ENCODE measurements at regions not wholly inside any gene's neighbourhood (a gene's known extent, or its start where the extent isn't known, plus 50 kb on each side); places are given as distances from the start of the nearest gene placed in this dataset.

DNA sequence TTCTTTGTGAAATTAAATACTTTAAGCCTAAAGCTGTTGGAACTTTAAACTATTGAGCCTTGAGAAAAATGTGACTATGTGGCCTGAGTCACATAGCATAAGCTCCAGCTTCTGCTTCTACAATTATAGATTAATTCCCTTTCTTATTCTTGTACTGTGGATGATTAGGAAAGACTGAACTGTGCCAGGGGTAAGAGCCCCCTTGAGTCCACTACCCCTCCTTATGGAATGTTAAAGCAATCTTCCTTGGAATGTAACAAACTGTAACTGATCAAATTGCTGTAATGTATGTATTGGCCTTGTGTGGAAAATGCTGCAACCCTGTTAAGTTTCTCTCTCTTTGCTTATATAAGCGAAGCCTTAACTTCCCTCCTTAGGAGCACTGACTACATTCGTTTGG is 273.2 kb downstream of the FAM170A start:
- TF ChIP-seq GATA3 (IDR thresholded peaks at IDR 0.05; ENCODE audit: low read depth, low read length) (no peak), GATA2 (IDR thresholded peaks at IDR 0.05; ENCODE audit: low read depth, low read length) (no peak)

DNA sequence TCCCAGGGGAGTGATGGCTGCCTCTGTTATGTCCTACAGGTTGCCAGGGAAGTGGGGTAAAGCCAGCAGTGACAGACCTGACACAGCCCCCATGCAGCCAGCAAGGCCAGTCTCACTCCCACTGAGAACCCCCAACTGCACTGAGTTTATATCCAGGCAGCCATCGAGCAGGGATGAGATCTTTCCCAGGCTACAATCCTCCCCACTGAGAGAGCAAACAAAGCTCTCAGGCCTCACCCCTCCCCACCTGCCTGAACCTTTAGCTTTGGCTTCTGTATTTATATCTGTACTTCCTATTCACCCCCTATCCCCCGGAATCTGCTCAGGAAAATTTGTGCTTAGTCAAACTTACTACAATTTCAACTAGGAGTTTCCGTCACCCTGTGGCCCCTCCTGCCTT is 284.1 kb downstream of the FAM170A start:
- TF ChIP-seq GATA2 (IDR thresholded peaks at IDR 0.05; ENCODE audit: low read depth, low read length) (no peak), GATA3 (IDR thresholded peaks at IDR 0.05; ENCODE audit: low read depth, low read length) (no peak)

DNA sequence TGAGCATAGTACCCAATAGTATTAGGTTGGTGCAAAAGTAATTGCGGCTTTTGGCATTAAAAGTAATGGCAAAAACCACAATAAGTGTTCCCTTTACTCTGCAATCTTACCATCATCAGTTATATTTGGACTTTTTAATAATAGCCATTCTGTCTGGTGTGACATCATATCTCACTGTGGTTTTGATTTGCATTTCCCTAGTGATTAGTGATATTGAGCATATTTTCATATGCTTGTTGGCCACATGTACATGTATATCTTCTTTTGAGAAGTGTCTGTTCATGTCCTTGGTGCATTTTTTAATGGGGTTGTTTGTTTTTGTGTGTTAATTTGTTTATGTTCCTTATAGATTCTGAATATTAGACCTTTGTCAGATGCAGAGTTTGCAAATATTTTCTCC is 289.9 kb downstream of the FAM170A start:
- TF ChIP-seq GATA3 (IDR thresholded peaks at IDR 0.05; ENCODE audit: low read depth, low read length): no peak
- TF ChIP-seq GATA2 (IDR thresholded peaks at IDR 0.05; ENCODE audit: low read depth, low read length): no peak

DNA sequence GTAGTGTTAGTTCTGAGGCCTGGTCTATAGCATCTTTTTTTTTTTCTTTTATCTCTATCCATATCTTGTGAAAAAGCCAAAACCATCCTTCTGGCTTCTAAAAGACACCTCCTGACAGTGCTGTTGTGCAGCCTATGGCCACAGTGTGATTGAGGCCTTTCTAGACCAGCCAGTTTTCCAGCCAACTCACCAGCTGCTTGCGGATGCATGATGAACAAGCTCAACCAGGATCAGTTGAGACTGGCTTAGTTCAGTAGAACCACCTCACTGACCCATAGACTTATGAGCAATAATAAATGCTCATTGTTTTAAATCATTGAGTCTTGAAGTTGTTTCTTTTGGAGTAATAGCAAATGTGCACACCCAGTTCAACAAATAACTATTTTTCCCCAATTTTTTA is 296.9 kb downstream of the FAM170A start:
- no peak for TF ChIP-seq GATA3 (IDR thresholded peaks at IDR 0.05; ENCODE audit: low read depth, low read length)
- TF ChIP-seq GATA2 (IDR thresholded peaks at IDR 0.05; ENCODE audit: low read depth, low read length): no peak

DNA sequence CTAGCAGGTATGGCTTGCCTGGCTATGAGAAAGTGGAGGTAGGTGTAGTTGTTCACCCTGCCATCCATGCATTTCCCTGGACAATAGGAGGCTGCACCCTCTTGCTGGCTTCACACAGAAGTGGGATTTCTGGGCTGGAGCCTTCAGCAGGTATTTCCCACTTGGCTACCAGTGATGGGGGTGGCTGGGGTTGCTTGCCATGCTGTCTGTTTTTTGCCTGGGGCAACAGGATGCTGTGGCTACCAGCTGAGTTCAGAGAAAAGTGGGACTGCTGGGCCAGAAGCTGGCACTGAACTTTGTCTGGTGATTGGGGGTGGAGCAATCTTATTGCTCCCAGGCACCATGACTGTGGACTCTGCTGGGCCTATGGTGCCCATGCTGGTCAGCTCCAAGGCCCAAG is 299.6 kb downstream of the FAM170A start:
- no peak for TF ChIP-seq GATA3 (IDR thresholded peaks at IDR 0.05; ENCODE audit: low read depth, low read length)
- TF ChIP-seq GATA2 (IDR thresholded peaks at IDR 0.05; ENCODE audit: low read depth, low read length): no peak

DNA sequence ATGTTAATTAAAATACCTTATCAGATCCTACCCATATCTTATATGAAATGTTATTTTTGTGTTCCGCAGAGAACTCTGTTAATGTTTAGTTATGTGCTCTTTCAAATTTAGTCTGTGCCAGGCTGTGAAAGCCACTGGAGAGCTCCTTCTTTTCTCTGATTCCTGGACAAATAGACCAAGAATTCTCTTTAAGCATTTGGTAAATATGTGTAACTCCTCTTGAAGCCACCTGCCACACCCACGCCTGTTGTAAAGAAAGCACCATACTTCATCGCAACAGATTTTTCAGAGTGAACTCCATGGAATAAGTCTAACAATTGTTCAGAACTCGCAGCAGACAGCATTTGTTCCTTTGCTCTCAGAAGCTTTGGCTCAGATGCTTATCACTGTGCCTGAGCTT is 301.1 kb downstream of the FAM170A start:
- no peak for TF ChIP-seq GATA3 (IDR thresholded peaks at IDR 0.05; ENCODE audit: low read depth, low read length)
- TF ChIP-seq GATA2 (IDR thresholded peaks at IDR 0.05; ENCODE audit: low read depth, low read length): peak; percentile 13; the same call in 1 of the 2 replicates

DNA sequence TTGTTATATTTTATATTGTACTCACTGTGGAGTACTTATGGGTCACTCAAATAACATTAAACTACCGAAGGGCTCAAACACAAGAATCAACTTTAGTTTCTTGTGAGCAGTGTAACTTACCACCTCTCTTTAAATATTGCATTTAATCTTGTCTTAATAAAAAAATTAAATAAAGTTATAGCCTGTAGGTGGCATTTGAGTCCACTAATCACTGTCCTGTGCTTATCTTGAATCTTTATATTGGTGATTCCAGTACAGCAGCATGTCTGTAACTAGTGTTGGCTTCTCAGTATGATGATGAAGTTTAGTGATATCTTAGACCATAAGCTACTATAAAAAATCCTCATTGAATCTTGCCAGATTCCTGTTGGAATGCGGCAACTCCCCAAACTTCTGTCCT is 313.8 kb downstream of the FAM170A start:
- TF ChIP-seq GATA3 (IDR thresholded peaks at IDR 0.05; ENCODE audit: low read depth, low read length) (peak; percentile 47), GATA2 (IDR thresholded peaks at IDR 0.05; ENCODE audit: low read depth, low read length) (no peak)

DNA sequence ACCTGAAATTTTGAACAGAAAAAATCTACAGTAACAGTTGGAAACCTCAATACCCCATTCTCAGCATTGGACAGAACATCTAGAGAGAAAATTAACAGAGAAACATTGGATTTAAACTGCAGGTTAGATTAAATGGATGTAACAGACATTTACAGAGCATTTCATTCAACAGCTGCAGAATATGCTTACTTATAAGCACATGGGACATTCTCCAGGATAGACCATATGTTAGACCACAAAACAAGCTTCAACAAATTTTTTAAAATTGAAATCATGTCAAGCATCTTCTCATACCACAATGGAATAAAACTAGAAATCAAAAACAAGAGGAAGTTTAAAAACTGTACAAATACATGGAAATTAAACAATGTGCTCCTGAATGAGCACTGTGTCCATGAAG is 316.3 kb downstream of the FAM170A start:
- no peak for TF ChIP-seq GATA3 (IDR thresholded peaks at IDR 0.05; ENCODE audit: low read depth, low read length)
- TF ChIP-seq GATA2 (IDR thresholded peaks at IDR 0.05; ENCODE audit: low read depth, low read length): no peak

DNA sequence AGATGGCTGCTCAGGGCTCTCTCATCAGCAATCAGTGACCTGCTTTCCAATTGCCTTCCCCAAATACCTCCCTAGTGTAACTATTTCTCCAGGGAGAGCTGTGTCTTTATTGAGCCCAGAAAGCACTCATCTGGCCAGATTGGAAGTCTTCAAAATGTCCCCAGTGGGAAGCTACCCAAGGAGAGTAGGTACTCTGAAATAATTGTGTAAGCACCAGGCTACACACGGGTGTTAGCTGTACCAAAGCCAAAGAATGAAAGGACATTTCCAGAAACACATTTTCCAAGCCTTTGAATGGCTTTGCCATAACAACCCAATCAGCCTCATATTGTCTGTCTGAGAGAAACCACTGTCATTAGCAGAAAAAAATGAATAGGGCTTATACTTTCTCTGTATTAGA is 318.8 kb downstream of the FAM170A start:
- no peak for TF ChIP-seq GATA2 (IDR thresholded peaks at IDR 0.05; ENCODE audit: low read depth, low read length)
- TF ChIP-seq GATA3 (IDR thresholded peaks at IDR 0.05; ENCODE audit: low read depth, low read length): no peak

DNA sequence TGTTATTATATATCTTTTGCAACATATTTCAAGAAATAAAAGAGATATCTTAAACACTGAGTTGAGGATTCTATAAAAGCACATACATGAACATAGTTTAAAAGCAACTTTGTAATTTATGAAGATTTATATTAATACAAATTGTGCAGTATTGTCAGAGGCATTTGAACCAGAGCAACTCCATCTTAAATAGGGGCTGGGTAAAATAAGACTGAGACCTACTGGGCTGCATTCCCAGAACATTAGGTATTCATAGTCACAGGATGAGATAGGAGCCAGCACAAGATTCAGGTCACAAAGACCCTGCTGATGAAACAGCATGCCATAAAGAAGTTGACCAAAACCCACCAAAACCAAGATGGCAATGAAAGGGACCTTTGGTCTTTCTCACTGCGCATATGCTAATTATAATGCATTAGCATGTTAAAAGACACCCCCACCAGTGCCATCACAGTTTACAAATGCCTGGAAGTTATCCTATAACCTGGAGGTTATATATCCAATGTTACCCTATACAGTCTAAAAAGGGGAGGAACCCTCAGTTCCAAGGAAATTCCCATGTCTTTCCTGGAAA is 320.2 kb downstream of the FAM170A start:
- TF ChIP-seq GATA3 (IDR thresholded peaks at IDR 0.05; ENCODE audit: low read depth, low read length): no peak

DNA sequence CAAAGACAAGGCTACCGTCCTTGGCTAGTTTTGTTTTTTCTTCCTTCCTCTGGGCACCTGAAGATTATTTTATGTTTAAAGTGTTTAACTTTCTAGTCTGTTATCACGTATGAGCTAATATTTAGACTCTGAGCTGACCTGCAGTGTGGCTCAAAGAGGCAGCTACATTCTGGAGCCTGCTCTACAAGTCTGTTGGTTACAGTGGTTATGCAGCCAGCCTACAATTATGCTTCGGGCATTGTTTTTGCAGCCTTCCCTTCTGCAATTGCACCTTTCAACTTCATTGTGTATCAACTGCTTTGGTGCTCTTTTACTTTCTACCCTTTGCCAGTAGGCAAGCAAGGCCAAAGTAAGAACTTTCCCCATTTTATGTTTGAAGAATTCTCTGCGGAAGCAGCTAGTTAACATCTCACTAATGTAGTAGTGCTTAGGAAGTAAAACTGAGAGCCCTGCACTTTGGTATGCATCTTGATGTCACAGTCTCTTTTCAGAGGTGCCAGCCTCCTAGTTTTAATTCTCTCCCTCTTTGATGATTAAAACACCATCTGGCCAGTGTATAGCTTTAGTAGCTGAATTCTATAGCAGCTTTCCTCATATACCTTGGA is 322.1 kb downstream of the FAM170A start:
- no peak for TF ChIP-seq GATA3 (IDR thresholded peaks at IDR 0.05; ENCODE audit: low read depth, low read length)
- no peak for TF ChIP-seq GATA2 (IDR thresholded peaks at IDR 0.05; ENCODE audit: low read depth, low read length)

DNA sequence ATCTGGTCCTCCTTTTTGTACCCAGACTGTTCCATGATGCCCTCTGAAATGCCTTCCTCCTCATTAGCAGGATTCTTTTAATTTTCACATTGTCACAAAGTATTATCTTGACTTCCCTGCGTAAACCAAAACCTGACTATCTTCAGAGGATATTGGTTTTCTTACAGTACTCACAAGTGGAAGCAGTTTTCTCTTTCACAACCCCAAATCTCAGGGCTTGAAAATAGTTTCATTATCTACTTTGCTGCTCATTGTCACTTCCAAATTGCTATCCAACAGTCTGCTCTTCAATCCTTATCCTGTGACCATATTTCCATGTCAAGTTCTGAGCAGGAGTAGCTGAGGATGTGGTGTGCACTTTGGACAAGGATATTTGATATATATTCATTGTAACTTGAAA is 324.1 kb downstream of the FAM170A start:
- TF ChIP-seq GATA2 (IDR thresholded peaks at IDR 0.05; ENCODE audit: low read depth, low read length) (no peak), GATA3 (IDR thresholded peaks at IDR 0.05; ENCODE audit: low read depth, low read length) (no peak)

DNA sequence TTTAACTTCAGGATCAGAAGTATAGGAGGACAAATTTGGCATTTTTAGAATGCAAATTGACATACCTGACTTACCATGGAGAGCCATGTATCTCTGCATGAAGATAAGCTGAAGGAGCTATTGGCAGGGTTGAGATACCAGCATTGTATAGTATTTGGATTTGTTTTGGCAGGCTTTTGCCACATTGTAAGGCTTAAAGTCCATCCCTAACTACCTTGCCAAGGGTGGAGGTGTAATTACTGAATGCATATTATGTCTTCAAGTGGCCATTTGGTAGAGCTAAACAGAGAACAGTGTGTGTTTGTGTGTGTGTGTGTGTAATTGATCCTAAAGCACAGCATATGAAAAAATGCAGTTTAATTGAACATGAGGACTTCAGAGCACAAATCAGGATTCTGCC is 324.7 kb downstream of the FAM170A start:
- TF ChIP-seq GATA2 (IDR thresholded peaks at IDR 0.05; ENCODE audit: low read depth, low read length) (no peak), GATA3 (IDR thresholded peaks at IDR 0.05; ENCODE audit: low read depth, low read length) (no peak)

DNA sequence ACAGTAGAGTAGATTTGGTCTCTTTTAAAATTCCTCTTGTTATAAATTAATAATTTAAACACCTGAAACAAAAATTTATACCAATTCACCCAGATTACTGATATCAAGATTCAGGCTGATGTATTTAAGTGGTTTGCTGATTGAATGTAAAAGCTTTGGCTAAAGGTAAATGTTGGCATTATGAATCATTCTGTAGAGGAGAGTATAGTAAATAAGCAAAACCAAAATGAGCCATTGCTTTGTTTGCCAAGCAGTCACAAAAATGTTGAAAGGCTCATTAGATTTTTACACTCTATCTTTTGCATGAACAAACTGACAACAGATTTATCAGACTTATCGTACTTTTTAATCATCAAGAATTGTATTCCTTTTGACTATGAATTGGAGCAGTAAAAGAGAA is 332.6 kb downstream of the FAM170A start:
- TF ChIP-seq GATA2 (IDR thresholded peaks at IDR 0.05; ENCODE audit: low read depth, low read length) (no peak), GATA3 (IDR thresholded peaks at IDR 0.05; ENCODE audit: low read depth, low read length) (no peak)

DNA sequence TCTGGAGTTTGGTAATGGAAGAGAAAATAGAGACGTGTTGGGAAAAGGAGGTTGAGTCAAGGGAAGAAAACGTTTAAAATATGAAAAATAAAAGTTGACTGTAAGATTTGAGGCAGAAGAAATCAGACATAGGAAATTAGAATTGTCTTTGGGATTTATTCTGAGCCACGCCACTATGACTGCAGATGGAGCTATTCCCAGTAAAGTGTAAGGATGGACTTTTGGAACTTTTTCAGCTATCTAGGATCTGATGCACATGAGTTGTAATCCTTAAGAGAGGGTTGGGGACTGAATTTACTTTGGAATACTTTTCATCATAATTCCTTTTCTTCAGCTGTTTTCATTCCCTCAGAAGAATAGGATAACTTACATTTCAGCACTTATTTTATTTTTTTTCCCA is 336.7 kb downstream of the FAM170A start:
- TF ChIP-seq GATA2 (IDR thresholded peaks at IDR 0.05; ENCODE audit: low read depth, low read length) (no peak), GATA3 (IDR thresholded peaks at IDR 0.05; ENCODE audit: low read depth, low read length) (no peak)

DNA sequence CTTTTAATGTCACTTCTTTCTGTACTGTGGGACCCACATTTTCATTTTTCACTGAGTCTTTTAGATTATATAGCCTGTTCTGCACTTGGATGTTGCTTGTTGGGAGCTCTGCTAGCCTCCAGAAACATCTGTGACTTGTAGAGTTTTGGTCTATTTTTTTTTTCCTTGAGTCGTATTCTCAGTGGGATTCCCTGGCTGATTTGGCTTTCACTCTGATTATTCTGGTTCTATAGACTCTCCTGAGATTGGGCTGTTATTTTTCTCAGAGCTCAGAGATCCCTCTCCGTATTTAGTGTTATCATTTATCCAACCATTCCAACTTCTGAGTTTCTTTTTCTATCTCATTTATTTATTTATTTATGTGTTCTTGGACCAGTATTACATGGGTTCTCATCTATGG is 339.3 kb downstream of the FAM170A start:
- TF ChIP-seq GATA3 (IDR thresholded peaks at IDR 0.05; ENCODE audit: low read depth, low read length): no peak
- no peak for TF ChIP-seq GATA2 (IDR thresholded peaks at IDR 0.05; ENCODE audit: low read depth, low read length)
